Activated CD8-positive, alpha-beta T cell treated with anti-CD3 and anti-CD28 coated beads for 36 hours (primary cell): ENCODE measurements at regions not wholly inside any gene's neighbourhood (a gene's known extent, or its start where the extent isn't known, plus 50 kb on each side); places are given as distances from the start of the nearest gene placed in this dataset.

Experiments
- ATAC-seq: fragments of 200-7000 bp; cut with Tn5 transposase; one replicate; pipeline ENCODE4 v1.10.0; 2021; ENCODE audit warnings: mild to moderate bottlenecking, moderate library complexity
- CTCF ChIA-PET: fragments of 350-600 bp; sonication (Branson Sonifier 250); formaldehyde crosslinking; loops from one replicate; lab custom pipeline; 2021; ENCODE audit warnings: antibody characterized with exemption; lab: Charles Lee
- POLR2A ChIA-PET: fragments of 350-600 bp; sonication (Branson Sonifier 250); formaldehyde crosslinking; loops from one replicate; lab custom pipeline; 2021; ENCODE audit warnings: antibody characterized with exemption; lab: Charles Lee
- DNase-seq: peaks from one replicate; pipeline ENCODE4 v3.0.0-alpha.2; 2020
- H3K27ac Mint-ChIP-seq: one replicate; pipeline ENCODE4 v1.8.0; 2021; ENCODE audit warnings: mild to moderate bottlenecking, mixed read lengths
- H3K27me3 Mint-ChIP-seq: one replicate; pipeline ENCODE4 v1.8.0; 2021; ENCODE audit warnings: mixed read lengths
- H3K36me3 Mint-ChIP-seq: one replicate; pipeline ENCODE4 v1.8.0; 2021; ENCODE audit warnings: low read depth, mixed read lengths
- H3K4me1 Mint-ChIP-seq: one replicate; pipeline ENCODE4 v1.8.0; 2021; ENCODE audit warnings: low read depth, mixed read lengths
- H3K4me3 Mint-ChIP-seq: one replicate; pipeline ENCODE4 v1.8.0; 2021; ENCODE audit warnings: mild to moderate bottlenecking, moderate library complexity, mixed read lengths
- H3K9me3 Mint-ChIP-seq: one replicate; pipeline ENCODE4 v1.8.0; 2021; ENCODE audit warnings: mixed read lengths
- CTCF ChIP-seq: fragments of 200-600 bp; IDR thresholded peaks from one replicate; pipeline ENCODE4 v1.8.0; 2022; ENCODE audit warnings: antibody characterized with exemption, mild to moderate bottlenecking
- intact Hi-C: fragments of 100-400 bp; cut with micrococcal nuclease; formaldehyde crosslinking; loops from one replicate; pipeline ENCODE4 v1.10.0; 2022

GRCh38 chrX:51798701-51799100, 55.5 kb downstream of the GSPT2 start:
- Mint-ChIP-seq H3K9me3 (no peaks in the 10 kb centered on the region), H3K27ac (no peak overlapping the region), H3K27me3 (no peaks in the 10 kb centered on the region), H3K36me3 (peaks cover 2% of the 10 kb centered on the region), H3K4me3 (no peak overlapping the region), H3K4me1 (peaks cover 3% of the 10 kb centered on the region)
- POLR2A ChIA-PET: no interaction called here
- no peak for TF ChIP-seq CTCF
- ATAC-seq (no peak), DNase-seq (no peak)
- intact Hi-C loops: no loop called here
- CTCF ChIA-PET: no interaction called here

- TF ChIP-seq CTCF: peak; percentile 28
- ChIA-PET POLR2A (no interaction called here), CTCF (interaction anchor here (2.7 kb wide), 1 partner anchor 12 kb away, joined by 6 read pairs; no protein-coding TSS in a partner anchor)
- Mint-ChIP-seq H3K4me3 (peak overlapping the region; percentile 100), H3K36me3 (peaks cover 11% of the 10 kb centered on the region), H3K27me3 (no peaks in the 10 kb centered on the region), H3K4me1 (peaks cover 17% of the 10 kb centered on the region), H3K9me3 (no peaks in the 10 kb centered on the region), H3K27ac (peak overlapping the region; percentile 100)
- peak; percentile 75 for DNase-seq
- intact Hi-C loops: no loop called here
- ATAC-seq: peak; percentile 88
Measured at GRCh38 chrX:51802917-51803688, 59.9 kb downstream of the GSPT2 start.

- ATAC-seq (no peak), DNase-seq (no peak)
- Mint-ChIP-seq H3K4me1 (peaks cover 17% of the 10 kb centered on the region), H3K9me3 (no peaks in the 10 kb centered on the region), H3K4me3 (peak overlapping the region; percentile 100), H3K27ac (peak overlapping the region; percentile 38), H3K36me3 (peaks cover 12% of the 10 kb centered on the region), H3K27me3 (no peaks in the 10 kb centered on the region)
- ChIA-PET POLR2A (no interaction called here), CTCF (interaction anchor here (2.7 kb wide), 1 partner anchor 11 kb away, joined by 6 read pairs; no protein-coding TSS in a partner anchor)
- no peak for TF ChIP-seq CTCF
- intact Hi-C loops: no loop called here
Measured at GRCh38 chrX:51803833-51804232, 60.6 kb downstream of the GSPT2 start.

- CTCF ChIA-PET: interaction anchor here (2.7 kb wide), 1 partner anchor 10 kb away, joined by 6 read pairs; no protein-coding TSS in a partner anchor
- intact Hi-C loops: no loop called here
- no peak for TF ChIP-seq CTCF
- Mint-ChIP-seq H3K4me1 (peaks cover 21% of the 10 kb centered on the region), H3K27ac (no peak overlapping the region), H3K9me3 (no peaks in the 10 kb centered on the region), H3K36me3 (peaks cover 12% of the 10 kb centered on the region), H3K27me3 (no peaks in the 10 kb centered on the region), H3K4me3 (no peak overlapping the region)
- ATAC-seq (no peak), DNase-seq (no peak)
- POLR2A ChIA-PET: no interaction called here
Measured at GRCh38 chrX:51804741-51805140, 61.5 kb downstream of the GSPT2 start.

- no peaks in the 10 kb centered on the region for H3K27me3 Mint-ChIP-seq
- no peak overlapping the region for H3K27ac Mint-ChIP-seq
- DNase-seq (no peak), ATAC-seq (no peak)
- CTCF ChIA-PET: no interaction called here
- H3K4me1 Mint-ChIP-seq: peaks cover 33% of the 10 kb centered on the region
- intact Hi-C loops: no loop called here
- H3K36me3 Mint-ChIP-seq: peaks cover 25% of the 10 kb centered on the region
- no peak overlapping the region for H3K4me3 Mint-ChIP-seq
- POLR2A ChIA-PET: no interaction called here
- TF ChIP-seq CTCF: no peak
- no peaks in the 10 kb centered on the region for H3K9me3 Mint-ChIP-seq
Measured at GRCh38 chrX:51813886-51814460, 70.7 kb downstream of the GSPT2 start.
